ENCODE measurements at regions not wholly inside any gene's neighbourhood (a gene's known extent, or its start where the extent isn't known, plus 50 kb on each side); places are given as distances from the start of the nearest gene placed in this dataset.

- TF ChIP-seq TAF1 (IDR thresholded peaks at IDR 0.05; ENCODE audit: borderline replicate concordance, insufficient read depth, low read length) (no peak), REST (IDR thresholded peaks at IDR 0.05; ENCODE audit: insufficient read depth in 1 of 2, low read depth in 2 of 2, low read length in 2 of 2) (no peak), POLR2AphosphoS5 (IDR thresholded peaks at IDR 0.05; ENCODE audit: low read depth, low read length) (no peak), FOXP2 (optimal IDR thresholded peaks at IDR 0.05; ENCODE audit: borderline replicate concordance, extremely low read depth, extremely low read length, insufficient read depth) (no peak), SIN3A (IDR thresholded peaks at IDR 0.05; ENCODE audit: borderline replicate concordance, insufficient read depth, low read length) (no peak)
Measured at GRCh38 chr16:86866986-86867722, 288.8 kb downstream of the FOXL1 start.

GRCh38 chr16:86868070-86868469 is 289.7 kb downstream of the FOXL1 start:
- no peak for TF ChIP-seq FOXP2 (optimal IDR thresholded peaks at IDR 0.05; ENCODE audit: borderline replicate concordance, extremely low read depth, extremely low read length, insufficient read depth)
- TF ChIP-seq TAF1 (IDR thresholded peaks at IDR 0.05; ENCODE audit: borderline replicate concordance, insufficient read depth, low read length), result no peak

GRCh38 chr16:86868786-86869185 is 290.4 kb downstream of the FOXL1 start:
- TF ChIP-seq FOXP2 (optimal IDR thresholded peaks at IDR 0.05; ENCODE audit: borderline replicate concordance, extremely low read depth, extremely low read length, insufficient read depth) (no peak), SIN3A (IDR thresholded peaks at IDR 0.05; ENCODE audit: borderline replicate concordance, insufficient read depth, low read length) (no peak), TAF1 (IDR thresholded peaks at IDR 0.05; ENCODE audit: borderline replicate concordance, insufficient read depth, low read length) (no peak), REST (IDR thresholded peaks at IDR 0.05; ENCODE audit: insufficient read depth in 1 of 2, low read depth in 2 of 2, low read length in 2 of 2) (no peak), POLR2AphosphoS5 (IDR thresholded peaks at IDR 0.05; ENCODE audit: low read depth, low read length) (no peak)

GRCh38 chr16:86869288-86870022 is 291.1 kb downstream of the FOXL1 start:
- TF ChIP-seq TAF1 (IDR thresholded peaks at IDR 0.05; ENCODE audit: borderline replicate concordance, insufficient read depth, low read length) (no peak), REST (IDR thresholded peaks at IDR 0.05; ENCODE audit: insufficient read depth in 1 of 2, low read depth in 2 of 2, low read length in 2 of 2) (no peak), SIN3A (IDR thresholded peaks at IDR 0.05; ENCODE audit: borderline replicate concordance, insufficient read depth, low read length) (no peak), FOXP2 (optimal IDR thresholded peaks at IDR 0.05; ENCODE audit: borderline replicate concordance, extremely low read depth, extremely low read length, insufficient read depth) (no peak), POLR2AphosphoS5 (IDR thresholded peaks at IDR 0.05; ENCODE audit: low read depth, low read length) (no peak)

- TF ChIP-seq TAF1 (IDR thresholded peaks at IDR 0.05; ENCODE audit: borderline replicate concordance, insufficient read depth, low read length) (no peak), SIN3A (IDR thresholded peaks at IDR 0.05; ENCODE audit: borderline replicate concordance, insufficient read depth, low read length) (no peak), REST (IDR thresholded peaks at IDR 0.05; ENCODE audit: insufficient read depth in 1 of 2, low read depth in 2 of 2, low read length in 2 of 2) (no peak), POLR2AphosphoS5 (IDR thresholded peaks at IDR 0.05; ENCODE audit: low read depth, low read length) (no peak), FOXP2 (optimal IDR thresholded peaks at IDR 0.05; ENCODE audit: borderline replicate concordance, extremely low read depth, extremely low read length, insufficient read depth) (no peak)
Measured at GRCh38 chr16:86870380-86870779, 292.0 kb downstream of the FOXL1 start.
